HG03342 (cell line): ENCODE measurements at regions not wholly inside any gene's neighbourhood (a gene's known extent, or its start where the extent isn't known, plus 50 kb on each side); places are given as distances from the start of the nearest gene placed in this dataset.
A peak's percentile ranks its signal among the peaks of the same experiment; 100 is the strongest.

Experiments used
- ATAC-seq: cut with Tn5 transposase; IDR thresholded peaks from one replicate; pipeline ENCODE4 v1.9.1; 2021; ENCODE audit warnings: mild to moderate bottlenecking, moderate library complexity; ENCODE audit not compliant: unreplicated experiment

GRCh38 chr3:102529452-102529851 lies 94.6 kb downstream of the ZPLD1 start:
- no peak for ATAC-seq

GRCh38 chr3:102530415-102531181 lies 95.8 kb downstream of the ZPLD1 start:
- no peak for ATAC-seq

GRCh38 chr3:102531686-102532085 lies 96.9 kb downstream of the ZPLD1 start:
- ATAC-seq, result no peak

GRCh38 chr3:102532901-102533300 lies 98.1 kb downstream of the ZPLD1 start:
- ATAC-seq, result no peak

GRCh38 chr3:102533784-102534183 lies 99.0 kb downstream of the ZPLD1 start:
- no peak for ATAC-seq

- ATAC-seq, result peak; percentile 60
Measured at GRCh38 chr3:102536456-102536855, 101.6 kb downstream of the ZPLD1 start.

GRCh38 chr3:102537123-102537522 lies 102.3 kb downstream of the ZPLD1 start:
- ATAC-seq, result no peak

- ATAC-seq, result no peak
Measured at GRCh38 chr3:102544741-102545140, 109.9 kb downstream of the ZPLD1 start.

- no peak for ATAC-seq
Measured at GRCh38 chr3:102545276-102545675, 110.5 kb downstream of the ZPLD1 start.

GRCh38 chr3:102553876-102554275 lies 119.1 kb downstream of the ZPLD1 start:
- no peak for ATAC-seq

- no peak for ATAC-seq
Measured at GRCh38 chr3:102570511-102570910, 135.7 kb downstream of the ZPLD1 start.

- ATAC-seq, result no peak
Measured at GRCh38 chr3:102571006-102571405, 136.2 kb downstream of the ZPLD1 start.

- ATAC-seq, result no peak
Measured at GRCh38 chr3:102571720-102572384, 137.0 kb downstream of the ZPLD1 start.

- ATAC-seq, result no peak
Measured at GRCh38 chr3:102573483-102574028, 138.7 kb downstream of the ZPLD1 start.

GRCh38 chr3:102574355-102574754 lies 139.5 kb downstream of the ZPLD1 start:
- no peak for ATAC-seq

GRCh38 chr3:102576651-102577050 lies 141.8 kb downstream of the ZPLD1 start:
- ATAC-seq, result no peak

- no peak for ATAC-seq
Measured at GRCh38 chr3:102577082-102577789, 142.4 kb downstream of the ZPLD1 start.

- no peak for ATAC-seq
Measured at GRCh38 chr3:102580760-102581159, 145.9 kb downstream of the ZPLD1 start.

- no peak for ATAC-seq
Measured at GRCh38 chr3:102586485-102586884, 151.7 kb downstream of the ZPLD1 start.

GRCh38 chr3:102593812-102594602 lies 159.2 kb downstream of the ZPLD1 start:
- no peak for ATAC-seq

- ATAC-seq, result no peak
Measured at GRCh38 chr3:102595057-102595456, 160.2 kb downstream of the ZPLD1 start.
